ENCODE measurements at regions not wholly inside any gene's neighbourhood (a gene's known extent, or its start where the extent isn't known, plus 50 kb on each side); places are given as distances from the start of the nearest gene placed in this dataset.
"Not testable (repeated sequence)": the region's sequence is repeated elsewhere in the genome, so short reads cannot be mapped to it uniquely, and the experiment has no call there.

GRCh38 chr3:177461765-177462164, 264.5 kb upstream of the TBL1XR1 start:
- no peak for DNase-seq

GRCh38 chr3:177463341-177463740, 266.1 kb upstream of the TBL1XR1 start:
- not testable (repeated sequence) for DNase-seq

GRCh38 chr3:177463863-177464262, 266.6 kb upstream of the TBL1XR1 start:
- no peak for DNase-seq

GRCh38 chr3:177464392-177465256, 267.3 kb upstream of the TBL1XR1 start:
- no peak for DNase-seq

GRCh38 chr3:177465257-177465642, 268.0 kb upstream of the TBL1XR1 start:
- no peak for DNase-seq

GRCh38 chr3:177466074-177466473, 268.8 kb upstream of the TBL1XR1 start:
- no peak for DNase-seq

GRCh38 chr3:177466622-177467021, 269.3 kb upstream of the TBL1XR1 start:
- DNase-seq, result not testable (repeated sequence)

- no peak for DNase-seq
Observed at GRCh38 chr3:177467247-177467985, 270.1 kb upstream of the TBL1XR1 start.

GRCh38 chr3:177468331-177468730, 271.0 kb upstream of the TBL1XR1 start:
- DNase-seq, result no peak

GRCh38 chr3:177468816-177469215, 271.5 kb upstream of the TBL1XR1 start:
- DNase-seq, result no peak

- DNase-seq, result no peak
Observed at GRCh38 chr3:177469216-177469615, 271.9 kb upstream of the TBL1XR1 start.

GRCh38 chr3:177470197-177470941, 273.1 kb upstream of the TBL1XR1 start:
- DNase-seq, result no peak

GRCh38 chr3:177471733-177472480, 274.6 kb upstream of the TBL1XR1 start:
- DNase-seq, result no peak

- DNase-seq, result no peak
Observed at GRCh38 chr3:177473184-177473583, 275.9 kb upstream of the TBL1XR1 start.

GRCh38 chr3:177473903-177474302, 276.6 kb upstream of the TBL1XR1 start:
- no peak for DNase-seq

- no peak for DNase-seq
Observed at GRCh38 chr3:177474652-177475355, 277.5 kb upstream of the TBL1XR1 start.

- no peak for DNase-seq
Observed at GRCh38 chr3:177475356-177475665, 278.0 kb upstream of the TBL1XR1 start.

GRCh38 chr3:177476495-177476894, 279.2 kb upstream of the TBL1XR1 start:
- peak; percentile 26 for DNase-seq

GRCh38 chr3:177476921-177477435, 279.7 kb upstream of the TBL1XR1 start:
- DNase-seq, result no peak

GRCh38 chr3:177478170-177478867, 281.0 kb upstream of the TBL1XR1 start:
- DNase-seq, result no peak

GRCh38 chr3:177479630-177480029, 282.3 kb upstream of the TBL1XR1 start:
- DNase-seq, result no peak
